Heart left ventricle (tissue), 16 donors: ENCODE measurements at regions not wholly inside any gene's neighbourhood (a gene's known extent, or its start where the extent isn't known, plus 50 kb on each side); places are given as distances from the start of the nearest gene placed in this dataset.

Source experiments
- ATAC-seq, 4 donors: fragments of 200-7000 bp; cut with Tn5 transposase; one replicate each; pipeline ENCODE4 v1.9.1; 2020 to 2022; ENCODE audit warnings: moderate library complexity in 4 of 4, mild to moderate bottlenecking in 3 of 4, moderate number of reproducible peaks in 1 of 4
- DNase-seq, 5 donors: peaks; one replicate each; pipeline ENCODE4 v3.0.0-alpha.2; 2020
- H3K27ac ChIP-seq, 12 donors: fragments of 200-600 bp; sonication (generic) in 4 of 12; one replicate each; pipeline versions ENCODE4 v1.5.0 to v1.8.0; 2016 to 2022; ENCODE audit warnings: mild to moderate bottlenecking in 2 of 12
- H3K27me3 ChIP-seq, 9 donors: fragments of 200-600 bp; sonication (generic) in 2 of 9; one replicate each; pipeline versions ENCODE4 v1.5.1 to v1.8.0; 2016 to 2022; ENCODE audit warnings: mild to moderate bottlenecking in 3 of 9
- H3K36me3 ChIP-seq, 9 donors: fragments of 200-600 bp; sonication (generic) in 2 of 9; one replicate each; pipeline versions ENCODE4 v1.5.0 to v1.8.0; 2018 to 2022; ENCODE audit warnings: mild to moderate bottlenecking in 2 of 9
- H3K4me1 ChIP-seq, 12 donors: fragments of 200-600 bp; sonication (generic) in 4 of 12; one replicate each; pipeline versions ENCODE4 v1.5.0 to v1.8.0; 2016 to 2022; ENCODE audit warnings: mild to moderate bottlenecking in 3 of 12
- H3K4me3 ChIP-seq, 12 donors: fragments of 200-600 bp; sonication (generic) in 4 of 12; one replicate each; pipeline versions ENCODE4 v1.5.0 to v1.8.0; 2017 to 2022; ENCODE audit warnings: mild to moderate bottlenecking in 9 of 12, moderate library complexity in 4 of 12
- H3K9me3 ChIP-seq, 12 donors: fragments of 200-600 bp; sonication (generic) in 4 of 12; one replicate each; pipeline versions ENCODE4 v1.5.0 to v1.8.0; 2016 to 2022; ENCODE audit warnings: mild to moderate bottlenecking in 1 of 12
- POLR2A ChIP-seq, 2 donors: fragments of 450-650 bp; IDR thresholded peaks; one replicate each; pipeline ENCODE4 v1.6.1; 2017; ENCODE audit warnings: antibody characterized with exemption in 2 of 2, mild to moderate bottlenecking in 2 of 2, moderate library complexity in 2 of 2
- WGBS, 4 donors: extraction: QIAGEN DNeasy Blood & Tissue Kit in 2 of 4; methylation state at CpG; one replicate each; pipeline versions ENCODE4 v1.1.5 to v1.1.7; 2013 to 2018; 5-methylcytosine and 5-hydroxymethylcytosine counted together
- intact Hi-C, 10 donors: fragments of 100-400 bp; cut with DNase I; formaldehyde crosslinking; loops; one replicate each; pipeline versions ENCODE4 v1.11.1 to v1.14.2; 2022
- TF ChIP-seq, protein P1 (sequence below), 12 donors: fragments of 200-600 bp; sonication (generic) in 4 of 12; IDR thresholded peaks; one replicate each; pipeline versions ENCODE4 v1.5.0 to v1.8.0; 2018 to 2022; ENCODE audit warnings: antibody characterized with exemption in 12 of 12, mild to moderate bottlenecking in 5 of 12
- donor health status: ischemic (EF 13 %, LVEDD 7.1; RV severe dilation, severe dysfunction).
- donor health status: healthy with polysubstance abuse.
- donor health status: DM: no; HTN: yes; CAD: no.
- donor health status: DM: no; HTN: no; CAD: no.
- donor health status: ischemic (EF 25% LVEDD 6.9; RV normal size, moderate dysfunction).
- donor health status: ischemic (EF 25% LVEDD 5.7; RV mildly dilated, moderate dysfunction).
- donor health status: healthy.
- donor health status: DM: yes; HTN: yes; CAD: no.
- donor health status: ischemic (EF 35%, LVEDD 5.7; RV mildly dilated, moderate dysfunction).
- donor health status: nonischemic (EF 11% LVEDD 7.7; RV severe dilation, severe dysfunction).
- donor health status: DM: yes; HTN: yes; CAD: no.
- donor health status: PGD.
- donor health status: ischemic (EF 29% LVEDD 5.4; RV normal size, mild dysfunction).
- donor health status: nonischemic (EF 23%, LVEDD 6.1; RV moderate dilation, normal function).

DNA sequence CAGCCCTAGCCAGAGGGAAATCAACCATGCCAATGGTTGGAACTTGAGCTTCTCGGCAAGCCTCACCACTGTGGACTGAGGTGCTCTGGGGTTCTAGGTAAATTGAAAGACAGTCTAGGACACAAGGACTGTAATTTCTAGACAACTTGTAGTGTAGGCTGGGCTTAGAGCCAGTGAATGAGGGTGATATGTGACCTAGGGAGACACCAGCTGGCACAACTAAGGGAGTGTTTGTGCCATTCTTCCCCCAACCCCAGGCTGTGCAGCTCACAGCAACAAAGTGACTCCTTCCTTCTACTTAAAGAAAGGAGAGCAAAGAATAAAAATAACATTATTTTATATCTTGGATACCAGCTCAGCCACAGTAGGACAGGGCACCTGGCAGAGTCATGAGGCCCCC lies 1690.7 kb upstream of the TMEFF2 start:
- no peak overlapping the region for H3K27ac ChIP-seq
- no peaks in the 10 kb centered on the region for H3K36me3 ChIP-seq
- no peaks in the 10 kb centered on the region for H3K4me1 ChIP-seq
- ATAC-seq (no peak), DNase-seq (no peak)
- intact Hi-C loops, result no loop called here
- no peak for TF ChIP-seq POLR2A (IDR thresholded peaks at IDR 0.05)
- TF ChIP-seq, protein P1, sequence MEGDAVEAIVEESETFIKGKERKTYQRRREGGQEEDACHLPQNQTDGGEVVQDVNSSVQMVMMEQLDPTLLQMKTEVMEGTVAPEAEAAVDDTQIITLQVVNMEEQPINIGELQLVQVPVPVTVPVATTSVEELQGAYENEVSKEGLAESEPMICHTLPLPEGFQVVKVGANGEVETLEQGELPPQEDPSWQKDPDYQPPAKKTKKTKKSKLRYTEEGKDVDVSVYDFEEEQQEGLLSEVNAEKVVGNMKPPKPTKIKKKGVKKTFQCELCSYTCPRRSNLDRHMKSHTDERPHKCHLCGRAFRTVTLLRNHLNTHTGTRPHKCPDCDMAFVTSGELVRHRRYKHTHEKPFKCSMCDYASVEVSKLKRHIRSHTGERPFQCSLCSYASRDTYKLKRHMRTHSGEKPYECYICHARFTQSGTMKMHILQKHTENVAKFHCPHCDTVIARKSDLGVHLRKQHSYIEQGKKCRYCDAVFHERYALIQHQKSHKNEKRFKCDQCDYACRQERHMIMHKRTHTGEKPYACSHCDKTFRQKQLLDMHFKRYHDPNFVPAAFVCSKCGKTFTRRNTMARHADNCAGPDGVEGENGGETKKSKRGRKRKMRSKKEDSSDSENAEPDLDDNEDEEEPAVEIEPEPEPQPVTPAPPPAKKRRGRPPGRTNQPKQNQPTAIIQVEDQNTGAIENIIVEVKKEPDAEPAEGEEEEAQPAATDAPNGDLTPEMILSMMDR (IDR thresholded peaks at IDR 0.05), result no peak
- H3K4me3 ChIP-seq, result no peak overlapping the region
- H3K27me3 ChIP-seq, result no peaks in the 10 kb centered on the region
- WGBS, 4 donors, result 93 to 100% (median 95%) methylated on average over 1 of the region's 1 CpG
- peaks cover 0 to 20% (median 5%) of the 10 kb centered on the region in 12 donors for H3K9me3 ChIP-seq

DNA sequence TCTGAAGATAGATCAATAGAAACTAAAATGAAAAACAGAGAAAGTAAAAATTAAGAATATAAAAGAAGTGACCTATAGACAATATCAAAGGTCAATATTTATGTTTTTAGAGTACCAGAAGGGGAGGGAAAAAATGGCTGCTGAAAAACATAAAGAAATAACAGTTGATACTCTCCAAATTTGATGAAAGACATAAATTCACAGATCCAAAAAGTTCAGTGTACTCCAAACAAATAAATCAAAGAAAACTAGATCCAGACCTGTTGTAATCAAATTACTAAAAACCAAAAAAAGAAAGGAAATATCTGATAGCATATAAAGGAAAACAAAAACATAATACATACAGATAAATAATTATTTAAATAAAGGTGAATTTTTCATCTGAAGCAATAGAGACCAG lies 1689.1 kb upstream of the TMEFF2 start:
- Histone ChIP-seq H3K27me3 (no peaks in the 10 kb centered on the region), H3K27ac (no peak overlapping the region), H3K36me3 (no peaks in the 10 kb centered on the region), H3K9me3 (peaks cover 0 to 22% (median 5%) of the 10 kb centered on the region in 12 donors), H3K4me3 (no peak overlapping the region), H3K4me1 (no peaks in the 10 kb centered on the region)
- TF ChIP-seq, protein P1 (IDR thresholded peaks at IDR 0.05), result no peak
- no peak for TF ChIP-seq POLR2A (IDR thresholded peaks at IDR 0.05)
- intact Hi-C loops, result no loop called here
- DNase-seq, result no peak
- no peak for ATAC-seq

DNA sequence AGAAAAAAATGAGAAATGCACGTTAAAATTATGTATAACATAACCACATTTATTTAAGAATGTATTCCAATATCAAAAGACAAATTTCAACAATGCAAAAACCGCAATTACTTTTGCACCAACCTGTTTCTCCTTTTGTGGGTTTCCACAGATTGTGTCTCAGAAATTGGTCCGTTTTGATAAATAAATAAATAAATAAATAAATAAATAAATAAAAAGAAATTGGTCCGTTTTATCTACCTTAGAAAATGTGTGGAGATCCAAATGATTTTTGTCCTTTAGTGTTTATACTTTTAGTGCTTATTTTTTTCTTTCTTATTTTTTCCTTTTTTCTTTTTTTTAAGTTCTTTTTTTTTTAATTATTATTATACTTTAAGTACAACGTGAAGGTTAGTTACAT lies 1682.2 kb upstream of the TMEFF2 start:
- 82 to 93% (median 91%) methylated on average over 5 of the region's 5 CpGs for WGBS, 4 donors

DNA sequence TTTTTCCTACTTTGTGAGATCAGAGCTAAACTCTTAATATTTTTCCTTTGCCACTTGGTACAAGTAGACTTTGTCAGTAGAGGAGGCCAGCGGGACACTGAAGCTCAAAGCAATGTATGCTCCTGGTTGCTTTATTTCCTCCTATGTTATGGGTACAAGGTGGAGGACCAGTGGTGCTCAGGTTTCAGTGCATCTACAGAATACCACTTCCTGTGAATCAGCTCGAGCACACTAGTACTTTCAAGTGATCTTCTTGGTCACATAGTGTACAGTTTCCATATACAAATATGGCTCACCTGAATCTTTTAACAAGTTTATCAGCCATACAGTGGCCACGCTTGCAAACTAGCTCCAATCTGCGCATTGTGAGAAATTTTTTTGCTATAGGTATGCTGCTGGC lies 1674.8 kb upstream of the TMEFF2 start:
- Histone ChIP-seq H3K4me3 (no peak overlapping the region), H3K27ac (no peak overlapping the region), H3K4me1 (no peaks in the 10 kb centered on the region), H3K9me3 (peaks cover 0 to 17% (median 0%) of the 10 kb centered on the region in 12 donors), H3K36me3 (no peaks in the 10 kb centered on the region), H3K27me3 (no peaks in the 10 kb centered on the region)
- no peak for TF ChIP-seq POLR2A (IDR thresholded peaks at IDR 0.05)
- TF ChIP-seq, protein P1 (IDR thresholded peaks at IDR 0.05), result no peak
- intact Hi-C loops, result no loop called here
- no peak for DNase-seq
- 31 to 56% (median 42%) methylated on average over 4 of the region's 4 CpGs for WGBS, 4 donors
- ATAC-seq, result no peak

More for the DNA sequence above, 1682.2 kb upstream of the TMEFF2 start:
- Histone ChIP-seq H3K9me3 (peaks cover 0 to 16% (median 0%) of the 10 kb centered on the region in 12 donors), H3K4me3 (no peak overlapping the region), H3K27ac (no peak overlapping the region), H3K36me3 (no peaks in the 10 kb centered on the region), H3K4me1 (no peaks in the 10 kb centered on the region), H3K27me3 (no peaks in the 10 kb centered on the region)
- intact Hi-C loops, result no loop called here
- ATAC-seq (no peak), DNase-seq (no peak)
- TF ChIP-seq, protein P1 (IDR thresholded peaks at IDR 0.05), result no peak
- no peak for TF ChIP-seq POLR2A (IDR thresholded peaks at IDR 0.05)
